GM12875 (cell line): ENCODE measurements at regions not wholly inside any gene's neighbourhood (a gene's known extent, or its start where the extent isn't known, plus 50 kb on each side); places are given as distances from the start of the nearest gene placed in this dataset.

ENCODE experiments used
- H3K4me3 ChIP-seq: one replicate; pipeline ENCODE4 v1.5.1; 2011; ENCODE audit warnings: low read depth, low read length, control low read depth
- CTCF ChIP-seq: IDR thresholded peaks from 2 replicates; pipeline ENCODE4 v1.5.1; 2011; ENCODE audit warnings: low read depth, mild to moderate bottlenecking, control low read depth, inconsistent platforms, low read length, moderate library complexity, borderline replicate concordance; ENCODE audit not compliant: insufficient read depth

DNA sequence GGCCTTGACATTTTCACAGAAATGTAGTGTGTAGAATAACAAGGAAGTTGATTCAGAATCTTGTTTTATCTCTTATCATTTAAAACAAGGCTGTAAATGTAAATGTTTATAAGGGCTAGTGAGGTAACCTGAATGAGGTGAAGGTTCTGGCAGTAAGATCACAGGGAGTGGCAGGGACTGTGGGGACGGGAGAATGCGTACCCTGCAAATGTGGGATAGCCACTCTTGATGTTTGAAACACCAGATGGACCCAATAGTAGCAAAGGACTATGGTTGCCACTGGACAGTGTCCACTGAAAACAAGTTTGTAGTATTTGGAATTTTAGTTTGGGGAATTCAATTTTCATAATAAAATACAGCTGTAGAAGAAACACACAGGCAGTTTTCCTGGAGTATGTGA, 155.3 kb downstream of the FHIP1A start:
- no peak for TF ChIP-seq CTCF
- H3K4me3 ChIP-seq = no peak overlapping the region

GRCh38 chr4:151565583-151565982, 156.6 kb downstream of the FHIP1A start:
- TF ChIP-seq CTCF = no peak
- no peak overlapping the region for H3K4me3 ChIP-seq

DNA sequence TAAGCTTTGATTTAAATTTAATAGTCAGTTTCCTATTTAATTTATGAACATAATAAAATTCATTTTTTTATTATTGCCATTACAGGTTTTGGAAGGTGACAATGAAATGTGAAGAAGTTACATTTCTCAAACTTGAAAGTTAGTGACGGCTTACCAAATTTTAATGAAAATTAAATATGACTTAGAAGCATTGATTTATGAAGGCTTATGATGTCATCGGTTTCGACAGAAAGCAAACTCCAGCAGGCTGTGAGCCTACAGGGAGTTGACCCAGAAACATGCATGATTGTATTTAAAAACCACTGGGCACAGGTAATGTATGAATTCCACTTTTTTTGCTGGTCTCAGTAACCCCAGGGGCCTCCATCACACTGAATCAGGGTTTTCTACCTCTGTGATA, 157.1 kb downstream of the FHIP1A start:
- no peak overlapping the region for H3K4me3 ChIP-seq
- no peak for TF ChIP-seq CTCF

GRCh38 chr4:151567056-151567455, 158.1 kb downstream of the FHIP1A start:
- no peak overlapping the region for H3K4me3 ChIP-seq
- TF ChIP-seq CTCF = no peak

- TF ChIP-seq CTCF = no peak
Observed at GRCh38 chr4:151568966-151569365, 160.0 kb downstream of the FHIP1A start.

GRCh38 chr4:151569650-151570049, 160.7 kb downstream of the FHIP1A start:
- no peak overlapping the region for H3K4me3 ChIP-seq
- no peak for TF ChIP-seq CTCF

More at GRCh38 chr4:151568966-151569365, 160.0 kb downstream of the FHIP1A start:
- no peak overlapping the region for H3K4me3 ChIP-seq

- no peak overlapping the region for H3K4me3 ChIP-seq
- TF ChIP-seq CTCF = no peak
Observed at GRCh38 chr4:151573474-151573873, 164.5 kb downstream of the FHIP1A start.
